Hepatocyte (in vitro differentiated cells): ENCODE measurements at regions not wholly inside any gene's neighbourhood (a gene's known extent, or its start where the extent isn't known, plus 50 kb on each side); places are given as distances from the start of the nearest gene placed in this dataset.
"Not testable (repeated sequence)": the region's sequence is repeated elsewhere in the genome, so short reads cannot be mapped to it uniquely, and the experiment has no call there.

ENCODE experiments used
- DNase-seq: peaks from one replicate; pipeline ENCODE4 v3.0.0-alpha.2; 2016; ENCODE audit warnings: low spot score
- H2AFZ ChIP-seq: fragments of 200-600 bp; sonication (generic); 2 replicates; pipeline ENCODE4 v1.6.0; 2016; ENCODE audit warnings: antibody characterized with exemption, mild to moderate bottlenecking
- H3K27ac ChIP-seq: fragments of 200-600 bp; sonication (generic); 2 replicates; pipeline ENCODE4 v1.5.1; 2016; ENCODE audit warnings: mild to moderate bottlenecking
- H3K27me3 ChIP-seq: fragments of 200-600 bp; sonication (generic); 2 replicates; pipeline ENCODE4 v1.6.1; 2016
- H3K36me3 ChIP-seq: fragments of 200-600 bp; sonication (generic); replicated peaks from 2 replicates; pipeline ENCODE4 v1.5.1; 2016; ENCODE audit warnings: low read depth; ENCODE audit not compliant: insufficient read depth
- H3K4me1 ChIP-seq: fragments of 200-600 bp; sonication (generic); 2 replicates; pipeline ENCODE4 v1.5.1; 2016; ENCODE audit warnings: mild to moderate bottlenecking, moderate library complexity; ENCODE audit not compliant: insufficient read depth
- H3K4me2 ChIP-seq: fragments of 200-600 bp; sonication (generic); 2 replicates; pipeline ENCODE4 v1.6.0; 2016
- H3K4me3 ChIP-seq: fragments of 200-600 bp; sonication (generic); 2 replicates; pipeline ENCODE4 v1.5.1; 2016; ENCODE audit warnings: mild to moderate bottlenecking
- H3K79me2 ChIP-seq: fragments of 200-600 bp; sonication (generic); 2 replicates; pipeline ENCODE4 v1.6.0; 2017; ENCODE audit warnings: mild to moderate bottlenecking
- H3K9me2 ChIP-seq: fragments of 200-600 bp; sonication (generic); replicated peaks from 2 replicates; pipeline ENCODE4 v1.6.0; 2017; ENCODE audit warnings: mild to moderate bottlenecking; ENCODE audit not compliant: insufficient read depth
- H3K9me3 ChIP-seq: fragments of 200-600 bp; sonication (generic); 2 replicates; pipeline ENCODE4 v1.5.1; 2016; ENCODE audit warnings: low read depth, mild to moderate bottlenecking
- H4K20me1 ChIP-seq: fragments of 200-600 bp; sonication (generic); 2 replicates; pipeline ENCODE4 v1.6.0; 2016; ENCODE audit warnings: mild to moderate bottlenecking; ENCODE audit not compliant: insufficient read depth, poor library complexity, severe bottlenecking
- CTCF ChIP-seq: fragments of 200-600 bp; sonication (generic); IDR thresholded peaks from 2 replicates; pipeline ENCODE4 v1.5.1; 2016; ENCODE audit warnings: antibody characterized with exemption, mild to moderate bottlenecking; ENCODE audit not compliant: poor library complexity
- EZH2 ChIP-seq: fragments of 200-600 bp; sonication (generic); IDR thresholded peaks from 2 replicates; pipeline ENCODE4 v1.6.1; 2016; ENCODE audit warnings: antibody characterized with exemption, mild to moderate bottlenecking, borderline replicate concordance
- EZH2phosphoT487 ChIP-seq: fragments of 200-600 bp; sonication (generic); IDR thresholded peaks from one replicate; pipeline ENCODE4 v1.6.1; 2018; ENCODE audit warnings: antibody characterized with exemption, mild to moderate bottlenecking, low read depth, moderate library complexity; ENCODE audit not compliant: unreplicated experiment, severe bottlenecking
- WGBS: methylation state at CpG from one replicate; pipeline ENCODE4 v1.1.6; 2016; ENCODE audit warnings: low lambda C conversion rate; ENCODE audit errors: missing lambda C conversion rate; 5-methylcytosine and 5-hydroxymethylcytosine counted together

GRCh38 chr9:85162822-85163221 lies 493.3 kb downstream of the NTRK2 start:
- Histone ChIP-seq H3K79me2 (no peaks in the 10 kb centered on the region), H3K27ac (no peak overlapping the region), H3K4me3 (no peak overlapping the region), H3K9me2 (no peaks in the 10 kb centered on the region), H3K27me3 (peaks cover 2% of the 10 kb centered on the region), H3K4me1 (no peaks in the 10 kb centered on the region), H2AFZ (no peak overlapping the region), H3K9me3 (no peaks in the 10 kb centered on the region), H3K4me2 (no peak overlapping the region), H3K36me3 (no peaks in the 10 kb centered on the region), H4K20me1 (no peaks in the 10 kb centered on the region)
- DNase-seq, result no peak
- TF ChIP-seq EZH2 (no peak), EZH2phosphoT487 (no peak), CTCF (no peak)
- WGBS, result 99% methylated on average over 3 of the region's 3 CpGs

- not testable (repeated sequence) for H3K36me3 ChIP-seq, H3K4me3 ChIP-seq, DNase-seq, H3K9me3 ChIP-seq, H3K4me1 ChIP-seq, H4K20me1 ChIP-seq, H3K9me2 ChIP-seq, H2AFZ ChIP-seq, H3K4me2 ChIP-seq, H3K27ac ChIP-seq, H3K79me2 ChIP-seq
- WGBS, result 87% methylated on average over 4 of the region's 4 CpGs
- H3K27me3 ChIP-seq, result peaks cover 14% of the 10 kb centered on the region
Measured at GRCh38 chr9:85160944-85161343, 491.4 kb downstream of the NTRK2 start.

- DNase-seq, result no peak
- no peaks in the 10 kb centered on the region for H3K9me3 ChIP-seq
- H2AFZ ChIP-seq, result no peak overlapping the region
- H3K4me1 ChIP-seq, result no peaks in the 10 kb centered on the region
- peaks cover 16% of the 10 kb centered on the region for H3K27me3 ChIP-seq
- no peaks in the 10 kb centered on the region for H3K79me2 ChIP-seq
- no peak overlapping the region for H3K27ac ChIP-seq
- TF ChIP-seq EZH2phosphoT487, result no peak
- H3K4me3 ChIP-seq, result no peak overlapping the region
- H3K4me2 ChIP-seq, result no peak overlapping the region
- no peaks in the 10 kb centered on the region for H3K36me3 ChIP-seq
- no peaks in the 10 kb centered on the region for H3K9me2 ChIP-seq
- H4K20me1 ChIP-seq, result no peaks in the 10 kb centered on the region
Measured at GRCh38 chr9:85158512-85158911, 489.0 kb downstream of the NTRK2 start.

- WGBS, result 32% methylated on average over 6 of the region's 6 CpGs
- Histone ChIP-seq H3K27me3 (peaks cover 16% of the 10 kb centered on the region), H3K36me3 (no peaks in the 10 kb centered on the region), H3K4me1 (no peaks in the 10 kb centered on the region), H4K20me1 (no peaks in the 10 kb centered on the region), H3K79me2 (no peaks in the 10 kb centered on the region), H3K4me3 (no peak overlapping the region), H3K27ac (no peak overlapping the region), H3K9me3 (no peaks in the 10 kb centered on the region), H3K4me2 (no peak overlapping the region), H3K9me2 (no peaks in the 10 kb centered on the region), H2AFZ (no peak overlapping the region)
- no peak for DNase-seq
- TF ChIP-seq CTCF (no peak), EZH2phosphoT487 (no peak), EZH2 (no peak)
Measured at GRCh38 chr9:85157772-85158171, 488.2 kb downstream of the NTRK2 start.

- no peak for DNase-seq
Measured at GRCh38 chr9:85156652-85157051, 487.1 kb downstream of the NTRK2 start.

More at GRCh38 chr9:85156652-85157051, 487.1 kb downstream of the NTRK2 start:
- Histone ChIP-seq H4K20me1 (no peaks in the 10 kb centered on the region), H3K27me3 (peaks cover 16% of the 10 kb centered on the region), H3K4me1 (no peaks in the 10 kb centered on the region), H2AFZ (no peak overlapping the region), H3K79me2 (no peaks in the 10 kb centered on the region), H3K27ac (no peak overlapping the region), H3K9me3 (no peaks in the 10 kb centered on the region), H3K4me3 (no peak overlapping the region), H3K36me3 (no peaks in the 10 kb centered on the region), H3K9me2 (no peaks in the 10 kb centered on the region), H3K4me2 (no peak overlapping the region)
- WGBS, result 66% methylated on average over 2 of the region's 2 CpGs
- TF ChIP-seq CTCF (no peak), EZH2phosphoT487 (no peak), EZH2 (no peak)
